Small intestine (tissue), 7 donors: ENCODE measurements at regions not wholly inside any gene's neighbourhood (a gene's known extent, or its start where the extent isn't known, plus 50 kb on each side); places are given as distances from the start of the nearest gene placed in this dataset.
A peak's percentile ranks its signal among the peaks of the same experiment; 100 is the strongest.

Experiments
- DNase-seq, 2 donors: peaks; one replicate each; pipeline versions ENCODE4 v3.0.0 to v3.0.0-alpha.2; 2013
- FAIRE-seq: peaks from 2 replicates; lab custom pipeline; 2012; peaks lifted over from hg19 to GRCh38; lab: Jason Lieb, UNC
- H3K27ac ChIP-seq, 3 donors: one replicate each; pipeline ENCODE4 v1.5.1; 2013; ENCODE audit warnings: low read length in 2 of 3, mild to moderate bottlenecking in 2 of 3, control low read depth in 1 of 3, inconsistent platforms in 1 of 3, low read depth in 1 of 3, moderate library complexity in 1 of 3
- H3K27me3 ChIP-seq, 3 donors: one replicate each; pipeline ENCODE4 v1.6.1; 2013; ENCODE audit warnings: low read length in 3 of 3, inconsistent platforms in 1 of 3; ENCODE audit not compliant: control insufficient read depth in 3 of 3, insufficient read depth in 3 of 3
- H3K36me3 ChIP-seq, 3 donors: one replicate each; pipeline ENCODE4 v1.6.1; 2013; ENCODE audit warnings: low read length in 3 of 3, inconsistent platforms in 1 of 3, low read depth in 1 of 3, mild to moderate bottlenecking in 1 of 3, moderate library complexity in 1 of 3; ENCODE audit not compliant: control insufficient read depth in 3 of 3, insufficient read depth in 2 of 3
- H3K4me1 ChIP-seq, 3 donors: one replicate each; pipeline ENCODE4 v1.6.1; 2013; ENCODE audit warnings: low read length in 2 of 3, inconsistent platforms in 1 of 3, low read depth in 1 of 3, mild to moderate bottlenecking in 1 of 3, moderate library complexity in 1 of 3; ENCODE audit not compliant: control insufficient read depth in 3 of 3, insufficient read depth in 2 of 3
- H3K4me3 ChIP-seq, 3 donors: one replicate each; pipeline ENCODE4 v1.5.1; 2013; ENCODE audit warnings: low read length in 3 of 3, control low read depth in 1 of 3, inconsistent platforms in 1 of 3, low read depth in 1 of 3, mild to moderate bottlenecking in 1 of 3, moderate library complexity in 1 of 3
- H3K9me3 ChIP-seq, 2 donors: one replicate each; pipeline ENCODE4 v1.6.1; 2013; ENCODE audit warnings: low read depth in 1 of 2, low read length in 1 of 2; ENCODE audit not compliant: control insufficient read depth in 2 of 2, insufficient read depth in 1 of 2
- WGBS, 3 donors: extraction: QIAGEN DNeasy Blood & Tissue Kit; methylation state at CpG; one replicate each; pipeline ENCODE4 v1.1.7; 2013; 5-methylcytosine and 5-hydroxymethylcytosine counted together
- donor health status: healthy with polysubstance abuse.
- donor health status: control.
- donor health status: control.
- donor health status: Bipolar disorder and iron deficiency.
- donor health status: healthy.

DNA sequence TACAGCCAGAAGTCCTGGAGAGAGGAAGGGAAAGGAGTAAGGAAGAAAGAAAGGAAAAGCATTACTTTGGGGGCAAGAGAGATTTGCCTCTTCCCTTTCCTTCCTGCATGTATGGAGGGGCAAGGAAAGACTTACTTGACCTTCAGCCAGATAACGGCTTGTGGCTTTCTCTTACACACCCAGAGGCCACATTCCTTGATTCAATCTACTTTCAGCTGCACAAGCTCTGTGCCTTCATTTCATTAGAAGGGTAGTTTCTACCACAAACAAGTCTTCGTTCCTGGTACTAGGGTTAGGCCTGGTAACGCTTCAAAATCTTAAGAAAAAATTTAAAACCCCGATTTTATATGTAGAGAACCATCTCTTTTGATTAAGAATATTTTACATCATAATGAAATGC lies 835.9 kb downstream of the TUSC7 start:
- H3K4me3 ChIP-seq: no peak overlapping the region
- H3K27me3 ChIP-seq: no peaks in the 10 kb centered on the region
- no peaks in the 10 kb centered on the region for H3K4me1 ChIP-seq
- no peaks in the 10 kb centered on the region for H3K36me3 ChIP-seq
- WGBS, 3 donors: 69 to 78% (median 73%) methylated on average over 4 of the region's 4 CpGs
- H3K9me3 ChIP-seq: no peaks in the 10 kb centered on the region
- no peak for FAIRE-seq
- no peak for DNase-seq
- H3K27ac ChIP-seq: no peak overlapping the region

DNA sequence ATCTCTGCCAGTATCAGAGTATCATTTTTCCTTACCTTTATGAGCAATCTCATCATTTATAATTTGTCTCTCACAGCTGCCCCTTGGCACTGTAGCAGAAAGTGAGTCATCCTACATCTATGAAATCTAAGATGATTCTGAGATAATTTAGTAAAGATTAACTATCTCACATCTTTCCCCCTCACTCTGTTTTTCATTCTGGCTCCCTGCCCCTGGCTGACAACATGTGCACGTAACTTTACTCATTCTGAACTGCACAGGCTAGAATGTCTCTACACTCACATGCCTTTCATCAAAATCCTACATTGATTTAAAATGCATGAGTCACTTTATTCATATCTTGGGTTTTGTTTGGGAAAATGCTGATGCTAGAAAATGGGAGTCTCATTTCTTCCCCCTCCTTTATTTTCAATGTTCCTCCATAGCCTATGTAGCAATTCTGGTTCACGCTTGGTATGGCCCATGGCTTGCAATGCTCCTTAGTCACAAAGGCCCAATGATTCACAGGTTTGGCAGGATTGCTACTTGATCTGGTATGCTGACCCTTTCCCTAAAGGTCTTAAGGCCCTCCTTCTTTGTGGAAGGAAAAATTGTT lies 838.5 kb downstream of the TUSC7 start:
- H3K4me3 ChIP-seq: no peak overlapping the region
- no peak overlapping the region for H3K27ac ChIP-seq
- no peak for DNase-seq
- 70 to 88% (median 80%) methylated on average over 2 of the region's 2 CpGs for WGBS, 3 donors
- H3K27me3 ChIP-seq: no peaks in the 10 kb centered on the region
- no peaks in the 10 kb centered on the region for H3K36me3 ChIP-seq
- H3K9me3 ChIP-seq: no peaks in the 10 kb centered on the region
- no peaks in the 10 kb centered on the region for H3K4me1 ChIP-seq
- FAIRE-seq: no peak

GRCh38 chr3:117548600-117548999 lies 839.0 kb downstream of the TUSC7 start:
- Histone ChIP-seq H3K4me1 (no peaks in the 10 kb centered on the region), H3K27me3 (no peaks in the 10 kb centered on the region), H3K36me3 (no peaks in the 10 kb centered on the region), H3K9me3 (no peaks in the 10 kb centered on the region), H3K27ac (no peak overlapping the region), H3K4me3 (no peak overlapping the region)
- FAIRE-seq: no peak
- WGBS, 3 donors: 79 to 83% (median 82%) methylated on average over 3 of the region's 3 CpGs
- no peak for DNase-seq

DNA sequence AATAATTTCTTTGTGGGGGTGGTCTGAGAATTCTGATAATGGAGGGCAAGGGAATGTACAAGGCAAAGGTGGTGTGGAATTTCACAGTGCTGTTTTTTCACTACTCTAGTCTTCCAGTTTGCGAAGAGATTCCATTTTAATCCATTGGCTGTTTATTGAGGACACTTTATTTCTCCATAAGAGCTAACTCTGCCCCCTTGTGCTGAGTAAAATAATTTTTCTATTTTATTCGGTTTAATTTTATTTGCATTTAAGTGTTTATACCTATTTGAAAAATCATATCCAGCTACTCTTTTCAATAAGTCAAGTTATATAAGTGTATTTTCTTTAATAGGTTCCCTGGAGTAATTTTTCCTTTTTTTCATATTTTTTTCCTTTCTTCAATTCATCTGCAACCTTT lies 840.1 kb downstream of the TUSC7 start:
- 59 to 88% (median 61%) methylated on average over 2 of the region's 2 CpGs for WGBS, 3 donors
- DNase-seq (no peak), FAIRE-seq (no peak)
- Histone ChIP-seq H3K36me3 (no peaks in the 10 kb centered on the region), H3K9me3 (no peaks in the 10 kb centered on the region), H3K27ac (no peak overlapping the region), H3K27me3 (no peaks in the 10 kb centered on the region), H3K4me1 (no peaks in the 10 kb centered on the region), H3K4me3 (no peak overlapping the region)

- FAIRE-seq: no peak
These were observed 841.2 kb downstream of the TUSC7 start for GRCh38 chr3:117550766-117551165.

GRCh38 chr3:117553461-117553860 lies 843.9 kb downstream of the TUSC7 start:
- no peak overlapping the region for H3K27ac ChIP-seq
- DNase-seq (peak; percentile 3 to 40), FAIRE-seq (no peak)
- no peaks in the 10 kb centered on the region for H3K36me3 ChIP-seq
- H3K4me3 ChIP-seq: no peak overlapping the region
- H3K4me1 ChIP-seq: no peaks in the 10 kb centered on the region
- WGBS, 3 donors: 32 to 50% (median 37%) methylated on average over 2 of the region's 2 CpGs
- no peaks in the 10 kb centered on the region for H3K27me3 ChIP-seq
- H3K9me3 ChIP-seq: no peaks in the 10 kb centered on the region

More at GRCh38 chr3:117550766-117551165, 841.2 kb downstream of the TUSC7 start:
- Histone ChIP-seq H3K36me3 (no peaks in the 10 kb centered on the region), H3K27ac (no peak overlapping the region), H3K27me3 (no peaks in the 10 kb centered on the region), H3K4me1 (no peaks in the 10 kb centered on the region), H3K4me3 (no peak overlapping the region), H3K9me3 (no peaks in the 10 kb centered on the region)
- no peak for DNase-seq
- WGBS, 3 donors: 82 to 94% (median 82%) methylated on average over 2 of the region's 2 CpGs

DNA sequence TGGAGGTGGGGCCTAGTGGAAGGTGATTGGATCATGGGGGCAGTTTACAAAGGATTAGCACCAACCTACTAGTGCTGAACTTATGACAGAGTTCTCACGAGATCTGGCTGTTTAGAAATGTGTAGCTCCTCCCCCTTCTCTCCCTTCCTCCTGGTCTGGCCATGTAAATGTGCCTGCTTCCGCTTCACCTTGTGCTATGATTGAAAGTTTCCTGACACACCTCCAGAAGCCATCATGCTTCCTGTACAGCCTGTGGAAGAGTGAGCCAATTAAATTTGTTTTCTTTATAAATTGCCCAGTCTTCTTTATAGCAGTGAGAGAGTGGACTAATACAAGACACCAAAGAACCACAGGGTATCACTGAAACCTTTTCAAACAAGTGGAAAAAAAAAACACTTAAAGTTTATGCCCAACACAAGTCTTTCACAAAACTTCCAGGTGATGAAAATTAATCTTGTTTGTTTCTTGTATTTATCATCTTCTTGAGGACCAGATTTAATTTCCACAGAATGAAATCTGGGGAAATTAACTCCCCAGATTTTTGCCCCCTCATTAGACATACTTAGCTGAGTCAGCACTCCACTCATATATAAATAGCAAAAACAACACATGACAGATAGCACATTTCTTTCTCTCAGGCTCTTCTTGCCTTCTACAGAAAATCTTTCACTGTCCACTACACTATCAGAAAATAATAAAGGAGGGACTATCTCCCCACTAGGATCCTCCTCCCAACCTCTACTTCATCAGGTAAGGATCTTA lies 847.2 kb downstream of the TUSC7 start:
- H3K36me3 ChIP-seq: no peaks in the 10 kb centered on the region
- H3K4me1 ChIP-seq: no peaks in the 10 kb centered on the region
- 60 to 73% (median 69%) methylated on average over 2 of the region's 2 CpGs for WGBS, 3 donors
- no peak overlapping the region for H3K27ac ChIP-seq
- no peaks in the 10 kb centered on the region for H3K27me3 ChIP-seq
- no peak for FAIRE-seq
- no peak overlapping the region for H3K4me3 ChIP-seq
- no peak for DNase-seq
- H3K9me3 ChIP-seq: no peaks in the 10 kb centered on the region

DNA sequence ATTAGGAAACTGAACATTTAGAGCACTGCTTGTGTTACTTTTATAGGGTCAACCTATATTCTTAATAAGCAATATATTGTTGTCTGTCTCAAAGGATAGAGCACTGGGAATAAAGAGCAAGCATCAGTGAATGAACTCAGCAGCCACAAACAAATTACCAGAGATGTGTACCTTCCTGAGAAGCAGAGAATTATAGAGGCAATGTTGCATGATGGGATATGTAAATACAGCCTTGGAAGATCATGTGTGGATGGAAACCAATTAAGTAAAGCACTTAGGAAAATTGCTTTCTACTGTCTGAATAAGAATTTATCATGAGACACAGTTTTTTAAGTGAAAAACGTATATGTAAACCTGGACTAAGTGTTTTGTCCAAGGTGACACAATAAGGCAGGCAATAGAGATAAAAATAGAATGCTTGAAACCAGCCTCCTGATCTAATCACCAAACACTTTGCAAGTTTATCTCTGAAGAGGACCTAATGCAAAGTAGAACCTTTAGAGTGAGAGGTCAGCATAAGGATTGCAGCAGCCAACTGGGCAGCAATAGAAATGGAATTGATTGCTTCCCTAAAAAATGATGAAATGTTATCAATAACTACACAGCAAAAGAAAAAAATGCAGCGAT lies 848.0 kb downstream of the TUSC7 start:
- Histone ChIP-seq H3K9me3 (no peaks in the 10 kb centered on the region), H3K36me3 (no peaks in the 10 kb centered on the region), H3K27ac (no peak overlapping the region), H3K4me1 (no peaks in the 10 kb centered on the region), H3K4me3 (no peak overlapping the region), H3K27me3 (no peaks in the 10 kb centered on the region)
- no peak for FAIRE-seq
- no peak for DNase-seq
- WGBS, 3 donors: 26 to 53% (median 32%) methylated on average over 2 of the region's 2 CpGs
